Smooth muscle cell (in vitro differentiated cells): ENCODE measurements at regions not wholly inside any gene's neighbourhood (a gene's known extent, or its start where the extent isn't known, plus 50 kb on each side); places are given as distances from the start of the nearest gene placed in this dataset.

Experiments
- DNase-seq: peaks from one replicate; lab custom pipeline; 2025; ENCODE audit not compliant: unreplicated experiment; lab: John Stamatoyannopoulos, UW
- H2AFZ ChIP-seq: fragments of 200-600 bp; sonication (generic); 2 replicates; pipeline ENCODE4 v1.6.0; 2016; ENCODE audit warnings: antibody characterized with exemption, low read depth, mild to moderate bottlenecking
- H3F3A ChIP-seq: fragments of 200-600 bp; sonication (generic); 2 replicates; pipeline ENCODE4 v1.6.0; 2017; ENCODE audit warnings: antibody characterized with exemption, low read depth
- H3K27ac ChIP-seq: fragments of 200-600 bp; sonication (generic); 2 replicates; pipeline ENCODE4 v1.5.1; 2016; ENCODE audit warnings: low read depth, mild to moderate bottlenecking
- H3K27me3 ChIP-seq: fragments of 200-600 bp; sonication (generic); 2 replicates; pipeline ENCODE4 v1.6.1; 2016; ENCODE audit warnings: low read depth, mild to moderate bottlenecking
- H3K36me3 ChIP-seq: fragments of 200-600 bp; sonication (generic); 2 replicates; pipeline ENCODE4 v1.5.1; 2016; ENCODE audit warnings: low read depth
- H3K4me1 ChIP-seq: fragments of 200-600 bp; sonication (generic); 2 replicates; pipeline ENCODE4 v1.5.1; 2016; ENCODE audit warnings: low read depth
- H3K4me2 ChIP-seq: fragments of 200-600 bp; sonication (generic); 2 replicates; pipeline ENCODE4 v1.6.0; 2016; ENCODE audit warnings: mild to moderate bottlenecking
- H3K4me3 ChIP-seq: fragments of 200-600 bp; sonication (generic); 2 replicates; pipeline ENCODE4 v1.5.1; 2016; ENCODE audit warnings: mild to moderate bottlenecking
- H3K79me2 ChIP-seq: fragments of 200-600 bp; sonication (generic); 2 replicates; pipeline ENCODE4 v1.6.0; 2016; ENCODE audit warnings: low read depth, mild to moderate bottlenecking
- H3K9ac ChIP-seq: fragments of 200-600 bp; sonication (generic); 2 replicates; pipeline ENCODE4 v1.6.0; 2016; ENCODE audit warnings: low read depth
- H3K9me3 ChIP-seq: fragments of 200-600 bp; sonication (generic); replicated peaks from 2 replicates; pipeline ENCODE4 v1.5.1; 2016; ENCODE audit warnings: low read depth
- H4K20me1 ChIP-seq: fragments of 200-600 bp; sonication (generic); 2 replicates; pipeline ENCODE4 v1.6.0; 2016; ENCODE audit warnings: low read depth
- CTCF ChIP-seq: fragments of 200-600 bp; sonication (generic); IDR thresholded peaks from 2 replicates; pipeline ENCODE4 v1.5.1; 2017; ENCODE audit warnings: borderline replicate concordance, mild to moderate bottlenecking, antibody characterized with exemption; ENCODE audit not compliant: insufficient read depth, poor library complexity, severe bottlenecking
- WGBS: methylation state at CpG from one replicate; pipeline ENCODE4 v1.1.7; 2016; ENCODE audit warnings: low lambda C conversion rate; 5-methylcytosine and 5-hydroxymethylcytosine counted together

GRCh38 chr1:55716151-55716550 is 501.0 kb upstream of the USP24 start:
- H3K9ac ChIP-seq, result no peak overlapping the region
- no peak overlapping the region for H2AFZ ChIP-seq
- H3K4me1 ChIP-seq, result peaks cover 34% of the 10 kb centered on the region

GRCh38 chr1:55714230-55714629 is 499.1 kb upstream of the USP24 start:
- H3K27ac ChIP-seq, result no peak overlapping the region
- H4K20me1 ChIP-seq, result no peaks in the 10 kb centered on the region
- H3K4me3 ChIP-seq, result no peak overlapping the region
- no peaks in the 10 kb centered on the region for H3K79me2 ChIP-seq
- H3K36me3 ChIP-seq, result no peaks in the 10 kb centered on the region
- peaks cover 22% of the 10 kb centered on the region for H3K4me1 ChIP-seq
- whole genome bisulfite sequencing, result over 99% methylated on average over 3 of the region's 3 CpGs
- DNase-seq, result no peak
- H3F3A ChIP-seq, result peaks cover 36% of the 10 kb centered on the region
- H3K9ac ChIP-seq, result no peak overlapping the region
- TF ChIP-seq CTCF, result no peak
- H3K9me3 ChIP-seq, result no peaks in the 10 kb centered on the region
- no peaks in the 10 kb centered on the region for H3K27me3 ChIP-seq
- H3K4me2 ChIP-seq, result no peak overlapping the region
- no peak overlapping the region for H2AFZ ChIP-seq

More at GRCh38 chr1:55716151-55716550, 501.0 kb upstream of the USP24 start:
- peak overlapping the region; percentile 90 for H3K27ac ChIP-seq
- 75% methylated on average over 2 of the region's 2 CpGs for WGBS
- H3K4me2 ChIP-seq, result peak overlapping the region; percentile 61
- no peaks in the 10 kb centered on the region for H3K9me3 ChIP-seq
- peaks cover 51% of the 10 kb centered on the region for H3F3A ChIP-seq
- no peaks in the 10 kb centered on the region for H4K20me1 ChIP-seq
- no peak overlapping the region for H3K4me3 ChIP-seq
- no peaks in the 10 kb centered on the region for H3K36me3 ChIP-seq
- TF ChIP-seq CTCF, result no peak
- H3K79me2 ChIP-seq, result no peaks in the 10 kb centered on the region
- H3K27me3 ChIP-seq, result no peaks in the 10 kb centered on the region
- no peak for DNase-seq

- 86% methylated on average over 5 of the region's 5 CpGs for WGBS
- Histone ChIP-seq H3K79me2 (no peaks in the 10 kb centered on the region), H3K4me3 (no peak overlapping the region), H2AFZ (no peak overlapping the region), H3K4me2 (no peak overlapping the region), H3K9me3 (no peaks in the 10 kb centered on the region), H3K9ac (no peak overlapping the region), H3K36me3 (no peaks in the 10 kb centered on the region), H3K27me3 (no peaks in the 10 kb centered on the region), H3K27ac (no peak overlapping the region), H3F3A (peaks cover 33% of the 10 kb centered on the region), H3K4me1 (peaks cover 25% of the 10 kb centered on the region), H4K20me1 (no peaks in the 10 kb centered on the region)
- DNase-seq, result no peak
- no peak for TF ChIP-seq CTCF
Measured at GRCh38 chr1:55713516-55713915, 498.4 kb upstream of the USP24 start.

- H3F3A ChIP-seq, result peaks cover 19% of the 10 kb centered on the region
- H3K4me3 ChIP-seq, result no peak overlapping the region
- no peaks in the 10 kb centered on the region for H3K27me3 ChIP-seq
- H3K27ac ChIP-seq, result peak overlapping the region; percentile 70
- H3K9me3 ChIP-seq, result no peaks in the 10 kb centered on the region
- no peaks in the 10 kb centered on the region for H3K36me3 ChIP-seq
- no peaks in the 10 kb centered on the region for H4K20me1 ChIP-seq
- no peak for TF ChIP-seq CTCF
- peaks cover 16% of the 10 kb centered on the region for H3K4me1 ChIP-seq
- peak; percentile 42 for DNase-seq
- no peaks in the 10 kb centered on the region for H3K79me2 ChIP-seq
- H3K4me2 ChIP-seq, result no peak overlapping the region
- peak overlapping the region; percentile 4 for H2AFZ ChIP-seq
- WGBS, result 13% methylated on average over 6 of the region's 6 CpGs
- no peak overlapping the region for H3K9ac ChIP-seq
Measured at GRCh38 chr1:55712148-55712547, 497.0 kb upstream of the USP24 start.
